IPS-NIHi11 (cell line): ENCODE measurements at regions not wholly inside any gene's neighbourhood (a gene's known extent, or its start where the extent isn't known, plus 50 kb on each side); places are given as distances from the start of the nearest gene placed in this dataset.
"Not testable (repeated sequence)": the region's sequence is repeated elsewhere in the genome, so short reads cannot be mapped to it uniquely, and the experiment has no call there.

Experiments used
- DNase-seq: peaks from one replicate; pipeline ENCODE4 v3.0.0; 2012; ENCODE audit warnings: mixed read lengths, low spot score

DNA sequence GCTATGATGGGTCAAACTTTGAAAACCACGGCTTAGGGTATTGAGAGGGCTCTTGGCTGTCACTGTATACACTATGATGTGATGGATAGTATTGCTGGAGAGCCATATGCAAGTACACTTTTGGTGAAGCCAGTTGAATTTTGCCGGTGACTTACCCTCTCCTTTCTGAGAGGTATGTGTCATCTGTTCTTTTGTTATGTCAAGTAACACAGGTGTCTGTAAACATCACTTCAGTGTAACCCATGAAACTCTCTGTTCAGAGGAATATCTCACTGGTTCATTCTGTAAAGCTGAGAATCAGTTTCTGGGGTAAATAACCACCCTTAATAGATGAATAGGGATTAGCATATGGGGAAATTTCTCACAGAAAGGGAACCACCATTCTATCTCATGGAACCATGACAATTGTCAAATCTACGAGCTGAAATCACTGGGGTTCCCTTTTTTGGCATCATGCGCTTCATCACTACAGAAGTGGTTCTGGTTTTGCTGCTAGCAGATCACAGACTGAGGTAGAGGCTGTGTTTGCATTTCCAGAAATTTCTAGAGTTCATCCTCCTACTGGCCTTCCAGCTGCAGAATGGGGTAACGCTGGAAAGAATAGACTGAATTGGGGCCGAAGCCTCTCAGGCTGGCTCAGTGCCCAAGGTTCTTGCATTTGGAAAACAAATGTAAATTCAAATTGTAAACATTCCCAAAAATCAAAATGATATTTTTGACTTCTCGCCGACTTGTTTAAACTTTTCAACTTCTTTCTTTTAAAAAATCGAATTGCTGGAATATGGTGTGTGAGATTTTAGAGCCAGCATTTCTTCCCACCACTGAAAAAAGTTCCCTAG is 83.3 kb upstream of the CREB5 start:
- no peak for DNase-seq

DNA sequence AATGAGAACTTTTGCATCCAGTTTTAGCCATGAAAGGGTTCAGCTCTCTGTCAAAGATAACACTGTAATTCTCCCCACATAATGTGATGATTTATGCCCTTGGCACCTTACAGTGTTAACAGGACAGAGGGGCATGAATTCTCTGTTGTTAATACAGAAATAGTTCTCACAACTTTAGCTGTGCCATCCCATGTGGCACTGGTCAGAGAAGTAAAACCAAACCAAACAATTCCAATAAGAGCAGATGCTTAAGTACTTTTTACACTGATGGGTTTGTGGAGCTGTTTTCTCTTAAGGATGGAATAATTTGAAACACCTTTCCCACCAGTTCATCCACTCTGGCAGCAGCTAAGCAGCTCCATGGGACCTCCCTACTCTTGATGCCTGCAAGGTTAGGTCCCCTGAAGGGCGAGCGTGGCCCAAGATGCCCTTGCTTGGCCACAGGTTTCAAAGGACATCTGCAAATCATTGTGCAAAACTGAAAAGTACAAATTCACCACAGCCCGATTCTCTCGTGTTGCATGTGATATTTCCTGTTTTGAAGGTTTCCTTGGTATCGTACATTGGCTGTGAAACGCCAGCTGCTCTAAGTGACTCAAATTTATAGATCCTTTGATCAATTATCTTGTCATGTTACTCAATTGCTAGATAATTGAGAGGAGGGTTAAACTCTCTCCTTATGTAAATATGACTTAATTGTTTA is 82.5 kb upstream of the CREB5 start:
- no peak for DNase-seq

DNA sequence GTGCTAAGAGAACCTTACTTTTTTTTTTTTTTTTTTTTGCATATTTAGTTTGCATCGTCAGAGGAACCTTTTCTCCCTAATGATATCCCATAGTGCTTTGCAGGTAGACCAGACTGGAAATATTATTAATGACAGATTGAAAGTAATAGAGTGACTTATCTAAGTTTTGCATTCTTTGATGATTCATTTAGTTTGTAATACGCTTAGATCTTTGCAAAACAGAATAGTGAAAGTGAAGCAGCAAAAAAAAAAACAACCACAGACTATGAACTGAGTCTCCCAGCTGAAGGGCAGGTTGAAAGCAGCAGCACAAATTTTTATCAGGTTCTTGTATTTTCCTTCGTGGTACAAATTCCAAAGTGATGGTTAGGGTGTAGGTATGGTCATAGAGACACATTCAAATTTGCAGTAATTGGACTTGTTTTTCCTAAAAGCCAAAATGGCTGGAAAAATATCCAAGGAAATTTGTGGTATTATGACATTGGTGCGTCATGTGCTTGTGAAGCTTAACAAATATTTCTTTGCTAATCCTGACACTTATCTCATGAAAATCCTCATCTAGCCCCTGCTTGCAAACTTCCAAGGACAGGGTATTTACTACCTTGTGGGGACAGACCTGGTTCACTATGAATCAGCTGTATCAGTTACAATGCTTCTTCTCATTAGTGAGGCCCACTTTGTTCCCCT is 81.8 kb upstream of the CREB5 start:
- DNase-seq: no peak

DNA sequence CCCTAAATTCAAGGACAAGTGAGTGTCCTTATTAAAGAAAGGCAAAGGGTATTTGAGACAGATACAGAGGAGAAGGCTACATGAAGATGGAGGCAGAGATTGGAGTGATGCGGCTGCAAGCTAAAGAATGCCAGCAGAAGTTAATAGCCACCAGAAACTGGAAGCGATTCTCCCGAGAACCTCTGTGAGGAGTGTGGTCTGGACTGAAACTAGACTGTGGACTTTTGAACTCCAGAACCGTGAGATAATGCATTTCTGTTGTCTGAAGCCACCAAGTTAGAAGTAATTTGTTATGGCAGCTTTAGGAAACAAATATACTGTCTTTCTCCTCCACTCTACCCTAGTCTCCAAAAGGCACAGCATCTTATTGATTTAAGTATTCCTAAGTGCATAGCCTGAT is 80.3 kb upstream of the CREB5 start:
- DNase-seq: no peak

DNA sequence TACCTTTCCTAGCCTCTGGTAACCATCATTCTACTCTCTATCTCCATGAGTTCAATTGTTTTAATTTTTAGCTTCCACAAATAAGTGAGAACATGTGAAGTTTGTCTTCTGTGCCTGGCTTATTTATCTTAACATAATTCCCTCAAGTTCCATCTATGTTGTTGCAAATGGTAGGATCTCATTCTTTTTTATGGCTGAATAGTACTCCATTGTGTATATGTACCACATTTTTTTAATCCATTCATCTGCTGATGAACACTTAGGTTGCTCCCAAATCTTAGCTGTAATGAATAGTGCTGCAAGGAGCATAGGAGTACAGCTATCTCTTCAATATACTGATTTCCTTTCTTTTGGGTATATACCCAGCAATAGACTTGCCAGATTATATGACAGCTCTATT is 78.8 kb upstream of the CREB5 start:
- not testable (repeated sequence) for DNase-seq

DNA sequence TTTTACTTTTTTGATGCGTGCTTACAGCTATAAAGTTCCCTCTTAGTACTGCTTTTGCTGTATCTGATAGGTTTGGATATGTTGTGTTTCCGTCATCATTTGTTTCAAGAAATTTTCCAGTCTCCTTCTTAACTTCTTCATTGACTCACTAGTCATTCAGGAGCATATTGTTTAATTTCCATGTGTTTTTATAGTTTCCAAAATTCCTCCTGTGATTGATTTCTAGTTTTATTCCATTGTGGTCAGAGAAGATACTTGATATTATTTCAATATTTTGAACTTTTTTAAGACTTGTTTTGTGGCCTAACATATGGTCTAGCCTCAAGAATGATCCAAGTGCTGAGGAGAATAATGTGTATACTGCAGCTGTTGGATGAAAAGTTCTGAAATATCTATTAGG is 75.5 kb upstream of the CREB5 start:
- DNase-seq: no peak

DNA sequence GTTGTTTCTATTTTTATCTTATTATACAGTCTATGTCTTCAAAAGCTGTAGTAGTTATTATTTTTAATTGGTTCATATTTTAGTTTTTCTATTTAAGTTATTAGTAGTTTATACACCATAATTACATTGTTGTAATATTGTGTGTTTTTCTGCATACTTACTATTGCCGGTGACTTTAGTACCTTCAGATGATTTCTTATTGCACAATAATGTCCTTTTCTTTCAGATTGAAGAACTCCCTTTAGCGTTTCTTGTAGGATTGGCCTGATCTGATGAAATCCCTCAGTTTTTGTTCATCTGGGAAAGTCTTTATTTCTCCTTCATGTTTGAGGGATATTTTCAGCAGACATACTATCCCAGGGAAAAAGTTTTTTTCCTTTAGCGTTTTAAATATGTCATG is 74.3 kb upstream of the CREB5 start:
- no peak for DNase-seq

DNA sequence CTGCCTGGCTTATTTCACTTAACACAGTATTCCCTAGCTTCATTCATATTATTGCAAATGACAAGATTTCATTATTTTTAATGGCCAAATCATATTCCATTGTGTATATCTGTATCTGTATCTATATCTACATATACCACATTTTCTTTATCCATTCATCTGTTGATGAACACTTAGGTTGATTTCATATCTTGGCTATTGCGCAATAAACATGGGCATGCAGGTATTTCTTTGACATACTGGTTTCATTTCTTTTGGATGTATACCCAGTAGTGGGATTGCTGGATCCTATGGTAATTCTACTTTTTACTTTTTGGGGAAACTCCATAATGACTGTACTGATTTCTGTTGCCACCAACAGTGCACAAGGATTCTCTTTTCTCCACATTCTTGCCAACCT is 68.9 kb upstream of the CREB5 start:
- no peak for DNase-seq

DNA sequence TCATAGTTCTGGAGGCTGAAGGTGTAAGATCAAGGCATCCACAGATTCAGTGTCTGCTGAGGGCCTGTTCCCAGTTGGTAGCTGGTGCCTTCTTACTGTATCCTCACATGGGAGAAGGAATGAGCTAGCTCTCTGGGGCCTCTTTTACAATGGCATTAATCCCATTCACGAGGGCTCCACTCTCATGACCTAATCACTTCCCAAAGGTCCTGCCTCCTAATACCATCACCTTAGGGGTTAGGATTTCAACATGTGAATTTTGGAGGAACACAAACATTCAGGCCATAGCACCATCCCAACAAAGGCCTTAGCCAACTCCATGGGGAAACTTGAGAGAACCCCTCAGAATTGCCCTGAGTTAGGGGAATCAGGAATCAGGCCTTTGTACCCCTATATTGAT is 66.1 kb upstream of the CREB5 start:
- no peak for DNase-seq

DNA sequence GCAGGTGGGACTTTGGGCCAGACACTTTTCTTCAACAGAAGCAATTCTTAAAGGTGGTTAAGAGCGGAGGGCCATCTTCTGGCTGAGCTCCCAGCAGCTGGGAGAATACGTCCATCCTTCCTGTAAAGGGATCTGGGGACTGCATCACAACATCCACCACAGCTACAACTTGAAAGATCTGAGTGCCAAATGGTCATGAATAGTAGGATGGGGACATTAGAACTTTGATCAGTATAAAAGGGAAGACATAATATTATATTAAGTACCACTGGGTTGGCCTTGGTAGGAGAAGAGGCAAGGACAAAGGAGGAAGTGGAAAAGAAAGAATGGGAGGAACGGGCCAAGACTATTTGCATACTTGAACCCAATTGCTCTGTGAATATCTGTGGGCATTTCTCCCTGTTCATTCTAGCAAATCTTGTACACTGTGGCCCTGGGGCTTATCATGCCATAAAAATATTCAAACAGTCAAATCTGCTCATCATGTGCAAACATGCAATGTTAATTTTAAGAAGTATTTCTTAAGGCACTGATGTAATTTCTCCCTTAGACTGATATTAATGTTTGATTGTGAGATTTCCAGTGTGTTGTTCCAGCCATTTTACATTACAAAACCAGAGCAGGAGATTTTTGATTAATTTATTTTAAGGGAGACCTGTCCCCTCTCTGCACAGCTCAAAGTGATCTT is 65.5 kb upstream of the CREB5 start:
- no peak for DNase-seq

DNA sequence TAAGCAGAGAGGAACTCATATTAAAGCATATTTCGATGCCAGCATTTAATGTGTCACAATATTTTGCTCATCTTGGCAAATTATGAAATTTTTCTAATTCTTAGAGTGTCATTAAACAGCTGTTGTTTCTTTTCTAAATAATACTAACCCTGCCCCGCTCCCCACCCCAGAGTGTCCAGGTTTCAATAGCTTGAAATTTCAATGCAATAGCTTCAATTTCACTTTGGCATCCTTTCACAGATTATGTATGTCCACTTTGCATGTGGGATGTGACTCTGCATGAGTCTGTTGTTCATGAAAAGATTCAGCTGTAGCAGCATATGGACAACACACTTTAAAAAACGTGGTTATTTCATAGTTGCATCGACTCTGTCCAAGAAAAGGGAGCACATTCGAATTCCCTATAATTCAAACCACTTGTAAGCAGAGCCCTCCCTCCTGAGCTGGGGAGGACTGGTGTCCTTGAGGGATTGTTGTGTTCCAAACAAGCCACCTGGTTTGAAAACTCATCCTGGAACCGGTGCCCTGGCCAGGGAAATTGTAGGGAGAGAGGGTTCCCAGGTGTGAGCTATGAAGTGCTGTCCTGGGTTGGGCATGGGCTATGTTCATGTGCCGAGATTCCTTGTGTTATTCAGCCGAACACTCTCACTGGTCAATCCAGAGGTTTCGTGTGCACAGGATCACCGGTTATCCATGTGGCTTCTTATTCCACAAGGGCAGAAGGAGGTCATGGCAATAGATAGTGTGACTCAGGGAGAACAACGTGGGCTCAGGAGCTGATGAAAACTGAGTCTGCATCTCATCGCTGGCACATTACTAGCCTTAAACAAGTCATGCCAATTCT is 64.6 kb upstream of the CREB5 start:
- no peak for DNase-seq

DNA sequence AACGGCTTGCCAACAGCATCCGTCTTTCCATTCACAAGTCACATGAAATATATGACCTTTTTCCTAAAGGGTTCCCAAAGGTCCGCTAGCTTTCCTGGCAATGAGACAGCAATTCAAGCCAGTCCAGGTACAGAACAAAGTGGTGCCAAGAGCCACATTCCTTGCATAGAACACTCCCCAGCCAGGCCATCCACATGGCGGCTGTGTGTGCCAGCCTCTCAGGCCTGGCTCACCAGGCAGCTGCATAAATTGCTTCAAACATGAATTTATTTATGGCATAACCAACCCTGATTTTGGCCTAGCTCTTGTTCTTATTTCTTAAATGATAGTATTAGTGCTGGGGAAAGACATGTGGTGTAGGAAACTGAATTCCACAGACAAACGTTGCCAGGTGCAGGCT is 63.7 kb upstream of the CREB5 start:
- peak; percentile 32 for DNase-seq

DNA sequence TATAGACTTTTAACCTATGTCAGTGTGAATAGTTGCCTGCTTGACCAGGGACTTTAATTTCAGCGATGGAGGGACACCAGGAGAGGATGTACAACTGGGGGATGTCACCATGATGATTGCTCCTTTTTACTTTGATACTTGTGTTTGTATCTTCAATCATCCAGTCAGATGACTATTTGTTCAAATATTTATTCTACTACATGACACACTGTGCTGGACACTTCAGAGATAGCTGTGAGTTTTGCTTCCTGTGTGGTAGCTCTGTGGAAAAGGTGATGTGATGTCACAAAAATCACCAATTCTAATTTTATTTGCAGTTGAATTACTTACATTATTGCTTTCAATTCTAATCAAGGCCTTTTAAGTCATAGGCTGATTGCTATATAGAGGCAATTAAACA is 62.7 kb upstream of the CREB5 start:
- DNase-seq: no peak

DNA sequence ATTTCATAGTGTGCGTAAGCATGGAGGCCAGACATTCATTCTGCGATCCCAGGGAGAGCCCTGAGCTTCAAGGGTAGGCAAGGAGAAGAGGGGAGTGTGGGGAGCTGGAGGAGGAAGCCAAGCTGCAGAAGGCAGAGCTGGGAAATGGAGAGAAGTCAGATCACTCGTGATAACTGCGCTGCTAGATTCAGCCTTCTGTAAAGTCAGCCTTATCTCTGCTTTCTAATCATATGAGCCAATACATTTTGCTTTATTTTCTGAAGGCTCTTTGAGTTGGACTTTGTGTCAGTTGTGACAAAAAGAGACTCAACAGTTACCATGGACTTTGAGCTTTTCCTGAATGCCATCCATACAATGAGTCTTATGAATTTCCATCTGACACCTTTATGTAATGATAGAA is 61.7 kb upstream of the CREB5 start:
- DNase-seq: no peak

DNA sequence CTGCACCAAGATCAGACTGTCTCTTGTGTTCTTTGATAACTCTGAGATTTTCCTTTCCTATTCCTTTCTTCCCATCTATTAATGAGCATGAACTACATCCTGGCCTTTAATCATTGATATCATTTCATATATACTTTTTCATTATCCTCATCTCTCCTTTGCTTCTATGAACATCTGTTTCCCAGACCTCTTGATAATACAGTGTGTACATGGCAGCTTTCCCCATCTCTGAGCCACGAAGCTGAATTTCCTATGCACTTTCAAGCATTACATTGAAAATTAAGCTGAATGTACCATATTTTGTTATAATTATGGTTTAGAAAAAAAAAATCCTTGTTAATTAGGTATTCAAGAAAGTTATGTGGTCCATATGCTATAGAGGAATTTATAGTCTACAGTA is 60.9 kb upstream of the CREB5 start:
- no peak for DNase-seq

DNA sequence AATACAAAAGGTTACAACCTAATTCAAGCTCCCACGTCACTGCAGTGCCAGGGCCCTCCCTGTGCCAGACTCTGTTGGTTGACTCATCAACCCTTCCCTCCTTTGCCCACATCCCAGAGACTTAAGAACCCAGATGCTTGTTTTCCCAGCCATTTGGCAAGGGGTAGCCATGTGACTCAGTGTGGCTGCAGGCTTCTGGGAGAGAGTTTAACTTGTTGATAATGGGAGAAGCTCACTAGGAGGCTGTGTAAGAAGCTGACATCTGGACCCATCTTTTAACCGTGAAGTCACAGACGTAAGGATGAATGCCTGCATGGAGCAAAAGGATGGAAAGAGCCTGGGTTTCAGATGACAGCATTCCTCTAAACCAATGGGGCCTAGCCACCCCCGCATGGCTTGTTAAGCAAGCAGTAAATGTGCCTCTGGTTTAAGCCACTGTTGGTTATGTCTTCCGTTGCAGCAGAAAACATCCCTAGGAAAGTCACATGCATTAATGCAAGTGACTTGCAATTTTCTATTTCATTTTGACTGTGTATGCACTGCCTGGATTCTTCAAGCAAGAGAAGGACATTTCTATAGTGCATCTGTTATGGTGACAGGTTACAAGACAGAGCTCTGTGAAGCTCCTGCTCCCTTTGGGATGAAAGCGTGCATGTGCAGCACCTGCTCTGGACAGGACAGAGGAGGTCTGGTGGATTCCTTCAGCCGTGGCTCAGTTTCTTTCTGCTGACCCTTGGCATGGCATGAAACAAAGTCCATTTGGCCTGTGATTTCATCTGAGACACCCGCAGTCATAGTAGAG is 57.5 kb upstream of the CREB5 start:
- DNase-seq: peak; percentile 43

DNA sequence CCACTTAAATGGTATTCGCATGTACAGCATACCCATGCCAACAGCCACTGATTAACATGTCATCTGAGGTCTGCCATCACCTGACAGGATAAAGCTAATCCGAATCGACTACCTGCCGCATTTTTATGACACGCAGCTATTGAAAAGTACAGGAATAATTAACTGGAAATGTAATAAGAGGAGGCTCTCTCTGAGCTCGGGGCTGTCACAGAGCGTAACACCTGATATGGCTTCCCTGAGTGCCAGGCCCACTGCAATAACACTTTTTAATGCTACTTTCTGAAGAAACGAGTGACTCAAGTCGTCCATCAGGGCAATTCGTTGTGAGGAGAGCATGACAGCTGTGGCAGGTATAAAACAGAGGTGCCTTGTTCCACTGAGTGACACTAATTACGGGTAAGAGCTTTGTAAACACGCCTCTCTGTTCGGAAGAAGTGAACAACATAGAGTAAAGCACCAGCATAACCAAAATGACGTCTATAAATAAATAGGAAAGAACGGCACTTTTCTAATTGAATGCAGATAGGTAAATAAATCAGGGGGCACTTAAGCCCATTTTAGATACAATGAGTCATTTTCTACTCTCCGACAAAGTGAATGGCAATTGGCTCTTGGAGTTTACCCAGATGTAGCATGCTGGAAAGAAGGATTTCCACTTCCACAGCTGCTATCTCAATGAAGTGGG is 56.5 kb upstream of the CREB5 start:
- DNase-seq: no peak

DNA sequence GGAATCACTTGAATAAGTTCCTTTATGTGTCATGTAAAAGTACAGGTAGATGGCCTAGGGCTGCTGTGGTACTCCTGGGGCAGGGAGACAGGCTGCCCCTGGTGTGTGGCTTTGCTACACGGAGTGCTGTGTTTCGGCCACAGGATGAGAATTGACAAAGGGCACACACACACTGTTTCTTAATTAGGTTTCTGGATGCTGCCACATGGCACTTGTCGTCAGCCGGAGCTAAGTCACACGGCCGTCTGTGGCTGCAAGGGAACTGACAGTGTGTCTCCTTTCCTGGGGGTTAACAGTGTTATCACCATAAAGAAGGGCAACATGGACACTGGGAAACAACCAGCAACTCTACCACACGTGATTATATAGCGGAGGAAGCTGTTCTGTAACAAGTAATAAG is 55.7 kb upstream of the CREB5 start:
- DNase-seq: no peak

DNA sequence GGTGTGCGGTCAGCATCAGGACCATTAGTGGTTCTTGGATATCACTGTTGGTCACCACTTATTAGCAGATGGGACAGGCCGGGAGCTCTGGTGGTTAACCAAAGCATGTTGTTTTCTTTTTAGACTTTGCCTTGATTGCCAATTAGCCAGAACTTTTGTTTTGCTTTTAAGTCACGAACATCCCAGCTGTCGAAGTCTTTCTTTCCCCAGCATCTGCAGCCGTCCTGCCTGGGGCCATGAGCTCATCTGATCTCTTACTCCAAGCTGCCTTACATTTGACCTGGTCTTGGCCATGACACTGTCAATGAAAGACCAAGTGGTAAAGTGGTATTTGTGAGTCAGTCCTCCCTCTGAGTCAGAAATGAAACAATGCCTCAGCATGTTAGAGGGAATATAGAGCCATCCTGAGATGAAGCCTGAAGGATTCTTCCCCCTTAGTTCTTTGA is 53.9 kb upstream of the CREB5 start:
- DNase-seq: peak; percentile 22

DNA sequence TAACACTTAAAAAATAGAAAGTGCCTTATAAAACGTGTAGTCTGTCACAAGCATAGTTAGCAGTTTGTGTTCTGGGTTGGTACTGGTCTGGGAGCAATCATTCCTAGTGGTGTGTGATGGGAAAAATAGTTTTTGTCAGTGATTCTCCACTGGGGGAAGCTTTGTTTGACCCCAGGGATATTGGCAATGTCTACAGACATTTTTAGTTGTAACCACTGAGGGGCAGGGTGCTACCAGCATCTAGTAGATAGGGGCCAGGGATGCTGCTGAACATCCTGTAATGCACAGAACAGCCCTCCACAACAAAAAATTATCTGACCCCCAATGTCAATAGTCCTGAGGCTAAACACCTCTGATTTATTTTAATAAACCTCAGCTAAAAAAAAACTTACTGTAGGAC is 51.6 kb upstream of the CREB5 start:
- no peak for DNase-seq
